Osteoblast (primary cell): ENCODE measurements at regions not wholly inside any gene's neighbourhood (a gene's known extent, or its start where the extent isn't known, plus 50 kb on each side); places are given as distances from the start of the nearest gene placed in this dataset.
A peak's percentile ranks its signal among the peaks of the same experiment; 100 is the strongest.

Source experiments
- DNase-seq: peaks from one replicate; pipeline ENCODE4 v3.0.0; 2011; ENCODE audit warnings: low spot score, mixed read lengths; ENCODE audit not compliant: insufficient read length; ENCODE audit errors: missing footprints
- H2AFZ ChIP-seq: 2 replicates; pipeline ENCODE4 v1.6.0; 2011; ENCODE audit warnings: mild to moderate bottlenecking, low read length
- H3K27ac ChIP-seq: 2 replicates; pipeline ENCODE4 v1.5.1; 2011; ENCODE audit warnings: mild to moderate bottlenecking, low read depth, low read length, moderate library complexity
- H3K27me3 ChIP-seq: 2 replicates; pipeline ENCODE4 v1.6.0; 2012; ENCODE audit warnings: mild to moderate bottlenecking, control low read depth, inconsistent platforms, low read length, moderate library complexity; ENCODE audit not compliant: insufficient read depth
- H3K36me3 ChIP-seq: 2 replicates; pipeline ENCODE4 v1.5.1; 2011; ENCODE audit warnings: mild to moderate bottlenecking, low read length, control low read depth, moderate library complexity; ENCODE audit not compliant: insufficient read depth
- H3K4me1 ChIP-seq: 2 replicates; pipeline ENCODE4 v1.5.1; 2011; ENCODE audit warnings: mild to moderate bottlenecking, low read length, control low read depth, moderate library complexity; ENCODE audit not compliant: insufficient read depth
- H3K4me2 ChIP-seq: 2 replicates; pipeline ENCODE4 v1.6.0; 2011; ENCODE audit warnings: mild to moderate bottlenecking, low read length; ENCODE audit not compliant: insufficient read depth
- H3K4me3 ChIP-seq: fragments of 200-600 bp; sonication (generic); 3 replicates; pipeline ENCODE4 v1.5.1; 2012; ENCODE audit warnings: mild to moderate bottlenecking, low read length, inconsistent platforms; ENCODE audit not compliant: insufficient read depth
- H3K79me2 ChIP-seq: 2 replicates; pipeline ENCODE4 v1.6.0; 2012; ENCODE audit warnings: mild to moderate bottlenecking, low read length, control low read depth, inconsistent platforms; ENCODE audit not compliant: insufficient read depth
- H3K9me3 ChIP-seq: 2 replicates; pipeline ENCODE4 v1.5.1; 2011; ENCODE audit warnings: low read depth, low read length, control low read depth
- H4K20me1 ChIP-seq: 2 replicates; pipeline ENCODE4 v1.6.0; 2012; ENCODE audit warnings: mild to moderate bottlenecking, low read length, control low read depth; ENCODE audit not compliant: insufficient read depth
- TF ChIP-seq, protein P1 (sequence below): IDR thresholded peaks from 2 replicates; pipeline ENCODE4 v1.5.1; 2011; ENCODE audit warnings: mild to moderate bottlenecking, low read depth, low read length, moderate library complexity; ENCODE audit errors: extremely low read depth

DNA sequence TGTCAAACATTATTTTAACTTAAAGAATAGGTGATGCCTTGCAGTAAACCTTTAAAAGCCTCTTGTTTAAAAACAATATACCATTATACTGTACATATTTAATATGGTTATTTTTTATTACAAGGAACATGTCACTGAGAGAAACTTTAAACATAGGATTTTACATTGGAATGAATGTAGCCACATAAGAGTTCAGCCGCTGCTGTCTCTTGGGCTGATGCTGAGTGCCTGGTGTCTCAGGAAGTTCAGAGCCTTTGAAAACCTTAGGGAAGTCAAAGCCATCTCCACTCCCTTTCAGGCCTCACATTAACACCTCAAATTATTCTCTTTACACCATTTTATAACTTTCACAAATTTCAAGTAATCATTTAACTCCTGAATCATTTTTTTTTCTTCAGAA, 93.5 kb upstream of the DKK2 start:
- no peaks in the 10 kb centered on the region for H4K20me1 ChIP-seq
- TF ChIP-seq, protein P1, sequence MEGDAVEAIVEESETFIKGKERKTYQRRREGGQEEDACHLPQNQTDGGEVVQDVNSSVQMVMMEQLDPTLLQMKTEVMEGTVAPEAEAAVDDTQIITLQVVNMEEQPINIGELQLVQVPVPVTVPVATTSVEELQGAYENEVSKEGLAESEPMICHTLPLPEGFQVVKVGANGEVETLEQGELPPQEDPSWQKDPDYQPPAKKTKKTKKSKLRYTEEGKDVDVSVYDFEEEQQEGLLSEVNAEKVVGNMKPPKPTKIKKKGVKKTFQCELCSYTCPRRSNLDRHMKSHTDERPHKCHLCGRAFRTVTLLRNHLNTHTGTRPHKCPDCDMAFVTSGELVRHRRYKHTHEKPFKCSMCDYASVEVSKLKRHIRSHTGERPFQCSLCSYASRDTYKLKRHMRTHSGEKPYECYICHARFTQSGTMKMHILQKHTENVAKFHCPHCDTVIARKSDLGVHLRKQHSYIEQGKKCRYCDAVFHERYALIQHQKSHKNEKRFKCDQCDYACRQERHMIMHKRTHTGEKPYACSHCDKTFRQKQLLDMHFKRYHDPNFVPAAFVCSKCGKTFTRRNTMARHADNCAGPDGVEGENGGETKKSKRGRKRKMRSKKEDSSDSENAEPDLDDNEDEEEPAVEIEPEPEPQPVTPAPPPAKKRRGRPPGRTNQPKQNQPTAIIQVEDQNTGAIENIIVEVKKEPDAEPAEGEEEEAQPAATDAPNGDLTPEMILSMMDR, result no peak
- H3K9me3 ChIP-seq, result no peaks in the 10 kb centered on the region
- no peak overlapping the region for H3K27ac ChIP-seq
- H3K27me3 ChIP-seq, result no peaks in the 10 kb centered on the region
- H2AFZ ChIP-seq, result no peak overlapping the region
- no peak overlapping the region for H3K4me2 ChIP-seq
- no peaks in the 10 kb centered on the region for H3K36me3 ChIP-seq
- no peak overlapping the region for H3K4me3 ChIP-seq
- no peak for DNase-seq
- H3K79me2 ChIP-seq, result no peaks in the 10 kb centered on the region
- peaks cover 34% of the 10 kb centered on the region for H3K4me1 ChIP-seq

DNA sequence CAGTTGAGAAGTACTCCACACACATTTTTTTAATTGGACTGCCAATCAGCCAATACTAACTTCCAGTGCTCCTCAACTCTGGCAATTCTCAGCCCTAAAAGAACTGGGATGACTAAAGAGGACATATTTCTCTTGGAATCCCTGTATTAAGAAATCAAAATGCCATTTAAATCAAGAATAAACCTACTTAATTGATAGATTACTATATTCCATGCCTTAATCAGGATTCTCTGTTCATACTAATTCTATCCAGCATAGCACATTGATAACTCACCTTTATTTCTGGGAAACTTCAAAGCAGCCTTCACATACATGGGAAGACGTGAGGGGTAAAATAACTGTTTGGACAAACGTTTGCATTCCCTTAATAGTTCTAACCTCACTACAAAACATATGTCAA, 93.0 kb upstream of the DKK2 start:
- Histone ChIP-seq H3K27me3 (no peaks in the 10 kb centered on the region), H3K79me2 (no peaks in the 10 kb centered on the region), H4K20me1 (no peaks in the 10 kb centered on the region), H3K36me3 (no peaks in the 10 kb centered on the region), H3K4me2 (no peak overlapping the region), H3K9me3 (no peaks in the 10 kb centered on the region), H3K4me1 (peaks cover 34% of the 10 kb centered on the region), H2AFZ (no peak overlapping the region), H3K27ac (no peak overlapping the region), H3K4me3 (no peak overlapping the region)
- TF ChIP-seq, protein P1, result no peak
- no peak for DNase-seq

DNA sequence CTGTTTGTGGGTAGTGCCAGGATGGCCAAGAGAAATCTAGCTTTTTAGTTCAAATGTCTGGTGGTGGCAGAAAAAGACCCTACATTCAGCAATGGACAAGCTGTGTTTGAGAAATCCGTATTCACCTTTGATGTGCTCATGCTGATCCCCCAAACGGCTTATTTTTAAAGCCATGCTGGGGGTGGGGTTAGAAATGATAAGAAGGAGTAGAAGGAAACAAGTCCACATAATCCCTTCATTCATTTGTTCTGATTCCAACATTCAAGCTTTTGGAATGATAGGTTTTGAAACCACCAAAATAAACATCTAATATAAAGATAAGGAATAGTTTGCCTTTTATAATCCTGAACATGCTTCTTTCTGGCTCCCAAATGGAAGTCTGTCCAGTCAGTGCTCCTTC, 92.0 kb upstream of the DKK2 start:
- Histone ChIP-seq H3K36me3 (no peaks in the 10 kb centered on the region), H4K20me1 (no peaks in the 10 kb centered on the region), H3K9me3 (no peaks in the 10 kb centered on the region), H3K4me3 (no peak overlapping the region), H2AFZ (no peak overlapping the region), H3K27me3 (no peaks in the 10 kb centered on the region), H3K79me2 (no peaks in the 10 kb centered on the region), H3K4me2 (no peak overlapping the region), H3K27ac (no peak overlapping the region), H3K4me1 (peaks cover 34% of the 10 kb centered on the region)
- TF ChIP-seq, protein P1, result no peak
- DNase-seq, result no peak

DNA sequence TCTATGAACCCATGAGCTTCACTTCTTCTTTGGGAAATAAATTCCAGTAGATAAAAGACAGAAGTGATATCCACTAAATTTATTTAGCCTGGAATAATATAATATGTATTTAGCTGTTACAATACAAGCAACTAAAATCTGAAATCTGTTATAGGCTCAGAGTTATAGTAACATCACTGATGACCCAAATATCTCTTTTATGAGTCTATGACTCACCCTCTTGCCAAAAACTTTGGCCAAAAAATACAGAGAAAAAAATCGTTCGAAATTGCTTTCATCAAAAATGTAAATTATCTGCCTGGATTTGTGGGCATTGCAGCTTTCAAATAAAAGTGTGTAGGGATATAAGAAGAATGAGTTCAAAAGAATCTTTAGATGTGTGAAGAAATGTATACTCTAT, 89.4 kb upstream of the DKK2 start:
- no peak overlapping the region for H3K27ac ChIP-seq
- no peaks in the 10 kb centered on the region for H4K20me1 ChIP-seq
- H3K36me3 ChIP-seq, result no peaks in the 10 kb centered on the region
- H3K4me1 ChIP-seq, result peaks cover 34% of the 10 kb centered on the region
- TF ChIP-seq, protein P1, result no peak
- H3K27me3 ChIP-seq, result no peaks in the 10 kb centered on the region
- no peak overlapping the region for H3K4me2 ChIP-seq
- H3K9me3 ChIP-seq, result no peaks in the 10 kb centered on the region
- no peak overlapping the region for H3K4me3 ChIP-seq
- no peaks in the 10 kb centered on the region for H3K79me2 ChIP-seq
- no peak overlapping the region for H2AFZ ChIP-seq
- peak; percentile 47 for DNase-seq
